Gastroesophageal sphincter (tissue), 3 donors: ENCODE measurements at regions not wholly inside any gene's neighbourhood (a gene's known extent, or its start where the extent isn't known, plus 50 kb on each side); places are given as distances from the start of the nearest gene placed in this dataset.

Experiments used
- CTCF ChIP-seq, 4 experiments: fragments of 200-600 bp in 2 of 4; fragments of 450-650 bp in 2 of 4; sonication (generic) in 1 of 4; IDR thresholded peaks; one replicate each; pipeline ENCODE4 v1.5.1; 2017 to 2019; ENCODE audit warnings: antibody characterized with exemption in 4 of 4, mild to moderate bottlenecking in 2 of 4, moderate library complexity in 2 of 4
- EP300 ChIP-seq: sonication (generic); formaldehyde crosslinking; IDR thresholded peaks from one replicate; pipeline ENCODE4 v1.6.1; 2017; ENCODE audit warnings: antibody characterized with exemption, mild to moderate bottlenecking
- POLR2A ChIP-seq, 2 donors: fragments of 450-650 bp; IDR thresholded peaks; one replicate each; pipeline ENCODE4 v1.6.1; 2017; ENCODE audit warnings: antibody characterized with exemption in 2 of 2, mild to moderate bottlenecking in 2 of 2, moderate library complexity in 1 of 2
- POLR2AphosphoS5 ChIP-seq: sonication (generic); formaldehyde crosslinking; IDR thresholded peaks from one replicate; pipeline ENCODE4 v1.6.1; 2017; ENCODE audit warnings: antibody characterized with exemption

- TF ChIP-seq POLR2A (IDR thresholded peaks at IDR 0.05) = no peak
- no peak for TF ChIP-seq CTCF (IDR thresholded peaks at IDR 0.05)
- no peak for TF ChIP-seq POLR2AphosphoS5
- no peak for TF ChIP-seq EP300
These were observed 150.8 kb upstream of the PMEPA1 start for GRCh38 chr20:57860576-57860975.
